ENCODE measurements at regions not wholly inside any gene's neighbourhood (a gene's known extent, or its start where the extent isn't known, plus 50 kb on each side); places are given as distances from the start of the nearest gene placed in this dataset.

GRCh38 chr3:88960019-88960418, 147.4 kb upstream of the EPHA3 start:
- H3K9me3 ChIP-seq (ENCODE audit: control insufficient read depth, insufficient read depth, low read length): no peaks in the 10 kb centered on the region
- H3K27ac ChIP-seq (ENCODE audit: low read depth, low read length): no peak overlapping the region
- no peaks in the 10 kb centered on the region for H3K27me3 ChIP-seq (ENCODE audit: control insufficient read depth, insufficient read depth, low read length)
- CTCF ChIA-PET: no interaction called here
- H3K4me3 ChIP-seq (ENCODE audit: low read depth, low read length): no peak overlapping the region
- POLR2A ChIA-PET: no interaction called here
- no peak for DNase-seq (ENCODE audit: low read depth, low spot score)
- TF ChIP-seq CTCF (IDR thresholded peaks at IDR 0.05; ENCODE audit: low read depth, low read length): no peak

- H3K27ac ChIP-seq (ENCODE audit: low read depth, low read length): no peak overlapping the region
- H3K27me3 ChIP-seq (ENCODE audit: control insufficient read depth, insufficient read depth, low read length): no peaks in the 10 kb centered on the region
- H3K9me3 ChIP-seq (ENCODE audit: control insufficient read depth, insufficient read depth, low read length): no peaks in the 10 kb centered on the region
- TF ChIP-seq CTCF (IDR thresholded peaks at IDR 0.05; ENCODE audit: low read depth, low read length): no peak
- POLR2A ChIA-PET: no interaction called here
- CTCF ChIA-PET: interaction anchor here (0.8 kb wide), 1 partner anchor 25 kb away, joined by 4 read pairs; no protein-coding TSS in a partner anchor
- no peak for DNase-seq (ENCODE audit: low read depth, low spot score)
- H3K4me3 ChIP-seq (ENCODE audit: low read depth, low read length): no peak overlapping the region
Measured at GRCh38 chr3:88963003-88963402, 144.4 kb upstream of the EPHA3 start.

GRCh38 chr3:88979760-88980159, 127.7 kb upstream of the EPHA3 start:
- H3K27me3 ChIP-seq (ENCODE audit: control insufficient read depth, insufficient read depth, low read length): no peaks in the 10 kb centered on the region
- no peaks in the 10 kb centered on the region for H3K9me3 ChIP-seq (ENCODE audit: control insufficient read depth, insufficient read depth, low read length)
- no peak overlapping the region for H3K27ac ChIP-seq (ENCODE audit: low read depth, low read length)
- ChIA-PET CTCF (interaction anchor here (0.7 kb wide), 1 partner anchor 518 kb away, joined by 3 read pairs; no protein-coding TSS in a partner anchor), POLR2A (no interaction called here)
- DNase-seq (ENCODE audit: low read depth, low spot score): no peak
- TF ChIP-seq CTCF (IDR thresholded peaks at IDR 0.05; ENCODE audit: low read depth, low read length): no peak
- no peak overlapping the region for H3K4me3 ChIP-seq (ENCODE audit: low read depth, low read length)

- ChIA-PET POLR2A (no interaction called here), CTCF (no interaction called here)
- TF ChIP-seq CTCF (IDR thresholded peaks at IDR 0.05; ENCODE audit: low read depth, low read length): no peak
- Histone ChIP-seq H3K9me3 (ENCODE audit: control insufficient read depth, insufficient read depth, low read length) (no peaks in the 10 kb centered on the region), H3K27me3 (ENCODE audit: control insufficient read depth, insufficient read depth, low read length) (no peaks in the 10 kb centered on the region), H3K4me3 (ENCODE audit: low read depth, low read length) (no peak overlapping the region), H3K27ac (ENCODE audit: low read depth, low read length) (no peak overlapping the region)
- DNase-seq (ENCODE audit: low read depth, low spot score): no peak
Measured at GRCh38 chr3:88983458-88983857, 124.0 kb upstream of the EPHA3 start.

GRCh38 chr3:88984256-88984655, 123.2 kb upstream of the EPHA3 start:
- no peak overlapping the region for H3K27ac ChIP-seq (ENCODE audit: low read depth, low read length)
- TF ChIP-seq CTCF (IDR thresholded peaks at IDR 0.05; ENCODE audit: low read depth, low read length): no peak
- no peaks in the 10 kb centered on the region for H3K27me3 ChIP-seq (ENCODE audit: control insufficient read depth, insufficient read depth, low read length)
- ChIA-PET CTCF (no interaction called here), POLR2A (no interaction called here)
- no peak for DNase-seq (ENCODE audit: low read depth, low spot score)
- H3K4me3 ChIP-seq (ENCODE audit: low read depth, low read length): no peak overlapping the region
- no peaks in the 10 kb centered on the region for H3K9me3 ChIP-seq (ENCODE audit: control insufficient read depth, insufficient read depth, low read length)

Data from AG04450 (cell line).